GM21529 (cell line): ENCODE measurements at regions not wholly inside any gene's neighbourhood (a gene's known extent, or its start where the extent isn't known, plus 50 kb on each side); places are given as distances from the start of the nearest gene placed in this dataset.

Experiments
- ATAC-seq: cut with Tn5 transposase; IDR thresholded peaks from one replicate; pipeline ENCODE4 v1.9.1; 2021; ENCODE audit not compliant: unreplicated experiment

DNA sequence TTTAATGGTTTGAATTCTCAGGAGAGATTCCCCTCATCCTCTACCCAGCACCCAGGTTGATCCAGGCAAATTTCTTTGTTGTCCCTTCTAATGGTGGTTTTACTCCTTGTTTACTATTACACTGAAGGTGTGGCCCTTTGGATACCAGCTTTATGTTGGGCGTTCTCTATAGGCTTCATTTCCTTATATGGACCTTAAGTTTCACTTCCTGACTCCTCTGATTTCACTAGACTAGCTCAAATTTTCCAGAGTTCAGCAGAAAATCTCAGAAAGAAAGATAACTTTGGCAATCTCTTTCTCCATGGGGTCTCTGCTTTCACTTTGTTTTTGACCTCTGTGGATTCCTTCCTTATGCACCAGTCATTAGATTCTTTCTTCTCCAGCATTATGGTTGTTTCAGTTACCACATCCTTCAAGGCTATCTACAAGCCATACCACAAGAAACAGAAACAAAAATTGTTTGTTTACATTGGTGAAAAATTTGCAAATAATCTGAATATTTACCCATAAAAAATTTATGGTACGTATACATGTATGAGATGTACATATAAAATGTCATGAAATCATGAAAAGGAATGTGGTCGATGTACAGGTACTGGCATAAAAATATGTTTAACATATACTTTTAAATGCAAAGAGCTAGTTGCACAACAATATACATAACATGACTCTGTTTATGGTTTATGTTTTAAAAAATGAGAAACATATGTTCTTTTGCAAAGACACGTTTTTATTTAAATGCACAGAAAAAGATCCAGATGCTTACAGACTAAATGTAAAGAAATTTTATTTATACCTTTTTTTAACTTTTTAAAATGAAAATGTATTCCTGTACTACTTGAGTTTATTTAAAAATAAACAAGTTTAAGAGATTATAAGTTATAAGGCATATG lies 212.6 kb downstream of the LACC1 start:
- no peak for ATAC-seq

- no peak for ATAC-seq
Measured at GRCh38 chr13:44093607-44094564, 214.2 kb downstream of the LACC1 start.

GRCh38 chr13:44096901-44097300 lies 217.2 kb downstream of the LACC1 start:
- ATAC-seq = no peak

- no peak for ATAC-seq
Measured at GRCh38 chr13:44098559-44098958, 218.9 kb downstream of the LACC1 start.

GRCh38 chr13:44101347-44102083 lies 221.8 kb downstream of the LACC1 start:
- no peak for ATAC-seq

GRCh38 chr13:44103429-44104196 lies 223.9 kb downstream of the LACC1 start:
- ATAC-seq = no peak

DNA sequence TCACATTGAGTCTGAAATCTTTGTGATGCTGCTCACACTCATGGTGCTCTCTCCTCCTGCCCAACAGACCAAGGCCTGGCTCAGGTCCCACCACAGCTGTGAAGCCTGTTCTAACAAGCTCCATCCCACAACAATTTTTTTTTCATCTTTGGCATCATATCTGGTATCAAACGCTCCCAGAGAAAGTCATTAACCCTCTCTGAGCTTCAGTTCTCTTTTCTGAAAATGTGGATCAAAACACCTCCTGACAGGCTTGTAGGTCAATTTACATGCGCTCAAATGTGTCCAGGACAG lies 224.4 kb downstream of the LACC1 start:
- ATAC-seq = no peak

DNA sequence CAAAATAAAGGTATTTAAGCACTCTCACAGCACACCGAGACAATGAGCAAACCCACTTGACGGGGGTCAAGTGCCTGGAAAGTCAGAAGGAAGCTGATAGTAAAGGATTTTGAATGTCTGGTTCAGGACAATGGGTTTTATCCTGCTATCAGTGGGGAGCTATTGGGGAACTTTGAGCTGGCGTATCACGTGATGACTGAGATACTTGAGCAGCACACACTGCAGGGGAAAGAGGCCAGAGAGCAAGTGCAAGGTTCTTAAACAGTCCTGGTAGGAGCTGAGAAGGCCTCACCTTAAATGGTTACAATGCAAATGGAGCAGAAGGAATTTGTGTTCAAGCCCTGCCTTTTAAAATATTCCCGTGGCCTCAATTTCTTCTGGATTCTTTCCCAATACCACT lies 225.3 kb downstream of the LACC1 start:
- no peak for ATAC-seq

DNA sequence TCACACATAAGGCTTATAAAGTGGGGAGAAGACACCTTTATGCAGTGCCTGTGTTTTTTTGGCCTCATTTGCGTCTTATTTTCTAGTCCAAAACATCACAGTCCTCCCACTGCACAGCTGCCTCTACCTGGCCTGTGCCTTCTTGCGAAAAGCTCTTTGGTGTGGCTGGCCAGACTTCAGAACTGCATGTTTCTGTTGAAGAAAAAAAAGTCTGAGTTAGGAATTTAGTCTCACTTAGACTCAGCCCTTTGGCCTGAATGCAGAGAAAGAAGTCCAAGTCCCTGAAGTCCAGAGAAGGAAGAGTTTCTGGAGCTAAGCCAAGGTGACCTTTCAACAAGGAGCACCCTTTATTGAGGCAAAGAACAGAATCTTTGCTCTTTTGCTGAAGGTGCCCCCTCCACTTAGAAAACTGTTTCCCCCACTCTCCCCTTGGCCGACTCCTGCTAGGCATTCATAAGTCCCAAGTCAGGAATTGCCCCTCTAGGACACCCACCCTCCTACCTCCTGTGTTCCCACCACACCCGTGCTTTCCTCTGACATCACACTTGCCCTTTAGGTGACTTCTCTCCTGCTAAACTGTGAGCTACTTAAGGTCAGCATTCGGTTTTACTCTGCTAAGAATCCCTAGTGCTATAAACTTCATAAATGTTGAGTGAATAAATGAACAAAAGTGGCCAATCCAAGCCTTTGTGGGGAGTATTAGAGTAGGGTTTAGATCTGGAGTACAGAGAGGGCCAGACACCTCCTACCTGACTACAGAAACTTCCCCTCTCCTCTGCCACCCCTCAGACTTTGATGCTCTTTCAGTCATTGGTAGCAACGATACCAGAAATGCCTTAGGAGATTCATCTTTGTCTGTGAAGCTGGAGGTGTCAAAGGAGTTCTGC lies 226.8 kb downstream of the LACC1 start:
- ATAC-seq = no peak

- no peak for ATAC-seq
Measured at GRCh38 chr13:44107357-44108121, 227.8 kb downstream of the LACC1 start.

GRCh38 chr13:44108331-44108858 lies 228.7 kb downstream of the LACC1 start:
- ATAC-seq = no peak

GRCh38 chr13:44110091-44110621 lies 230.5 kb downstream of the LACC1 start:
- no peak for ATAC-seq

- ATAC-seq = no peak
Measured at GRCh38 chr13:44111701-44112100, 232.0 kb downstream of the LACC1 start.

DNA sequence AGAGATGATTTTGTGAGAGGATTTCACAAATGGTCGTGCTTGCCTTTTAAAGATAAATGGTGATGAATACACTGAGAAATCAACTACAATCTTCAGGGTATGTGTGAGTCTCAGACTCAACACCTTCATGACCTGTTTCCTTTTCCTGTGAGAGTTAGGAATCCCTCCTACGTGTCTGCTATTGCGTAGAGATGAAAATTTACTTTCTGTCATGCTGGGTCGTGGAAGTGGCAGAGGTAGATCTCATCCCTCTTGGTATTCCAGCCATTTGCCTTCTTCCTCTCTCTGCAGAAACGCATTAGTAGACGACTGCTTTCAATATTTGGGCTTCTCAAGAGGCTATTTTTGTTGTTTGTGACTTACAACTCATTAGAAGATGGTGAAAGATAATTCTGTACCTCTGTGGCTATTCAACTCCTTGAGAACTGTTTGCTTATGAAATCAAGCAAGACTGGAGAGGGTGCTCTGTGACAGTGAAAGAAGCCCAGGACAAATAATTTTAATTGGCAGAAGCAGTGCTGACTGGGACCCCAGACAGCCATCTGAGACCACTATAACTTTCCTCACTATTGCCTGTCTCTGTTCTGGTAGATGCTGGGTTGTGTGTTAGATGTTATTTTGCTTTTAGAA lies 233.1 kb downstream of the LACC1 start:
- no peak for ATAC-seq

DNA sequence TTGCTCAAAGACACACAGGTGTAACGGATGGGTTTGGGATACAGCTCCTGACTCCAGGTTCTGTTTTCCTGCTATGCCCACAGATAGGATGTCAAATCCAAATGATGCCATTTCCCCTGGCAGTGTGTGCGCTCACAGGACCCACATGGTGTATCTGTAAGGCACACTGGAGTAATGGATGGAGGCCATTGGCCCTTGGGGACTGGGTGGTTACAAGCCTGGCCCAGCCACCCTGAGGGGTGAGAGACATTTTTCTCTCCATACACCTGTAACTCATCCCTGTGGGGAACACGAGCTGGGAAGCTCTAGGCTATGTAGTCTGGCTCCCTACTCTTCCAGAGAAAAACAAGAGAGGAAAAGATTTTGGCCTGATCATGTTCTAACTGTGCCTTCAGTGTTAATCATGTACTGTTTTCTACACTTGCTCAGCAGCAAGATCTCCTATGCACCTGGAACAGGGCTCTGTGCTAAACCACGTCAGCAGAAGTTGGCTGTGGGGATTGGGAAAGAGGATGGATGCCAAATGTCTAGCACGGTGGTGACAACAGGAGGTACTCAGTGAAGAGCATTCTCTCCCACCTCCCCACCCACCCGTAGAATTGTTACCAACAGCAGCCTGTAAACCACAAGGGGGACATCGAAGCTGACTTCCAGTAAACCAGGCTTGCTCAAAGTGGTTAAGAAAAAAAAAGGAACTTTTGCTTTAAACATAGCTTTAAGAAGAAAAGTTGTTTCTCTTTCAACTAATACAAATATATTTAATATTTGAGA lies 237.0 kb downstream of the LACC1 start:
- ATAC-seq = no peak

GRCh38 chr13:44117351-44117750 lies 237.6 kb downstream of the LACC1 start:
- ATAC-seq = no peak

- no peak for ATAC-seq
Measured at GRCh38 chr13:44117816-44118215, 238.1 kb downstream of the LACC1 start.
